ENCODE measurements at regions not wholly inside any gene's neighbourhood (a gene's known extent, or its start where the extent isn't known, plus 50 kb on each side); places are given as distances from the start of the nearest gene placed in this dataset.

GRCh38 chr13:104593251-104593576 is 1527.0 kb upstream of the SLC10A2 start:
- TF ChIP-seq ZNF274 (IDR thresholded peaks at IDR 0.05; ENCODE audit: low read depth, low read length): no peak
- TF ChIP-seq YY1 (IDR thresholded peaks at IDR 0.05; ENCODE audit: insufficient read depth, insufficient read length): no peak
